Naive thymus-derived CD4-positive, alpha-beta T cell (primary cell): ENCODE measurements at regions not wholly inside any gene's neighbourhood (a gene's known extent, or its start where the extent isn't known, plus 50 kb on each side); places are given as distances from the start of the nearest gene placed in this dataset.

Experiments
- ATAC-seq: fragments of 150-1000 bp; cut with Tn5 transposase; 2 replicates; pipeline ENCODE4 v1.10.0; 2021; ENCODE audit warnings: mild to moderate bottlenecking, moderate library complexity
- CTCF ChIA-PET: fragments of 350-600 bp; sonication (Branson Sonifier 250); formaldehyde crosslinking; loops from one replicate; lab custom pipeline; 2021; ENCODE audit warnings: antibody characterized with exemption; lab: Charles Lee
- POLR2A ChIA-PET: fragments of 350-600 bp; sonication (Branson Sonifier 250); formaldehyde crosslinking; loops from one replicate; lab custom pipeline; 2021; ENCODE audit warnings: antibody characterized with exemption, inconsistent platforms; lab: Charles Lee
- DNase-seq, 9 donors: peaks; one replicate each; pipeline versions ENCODE4 v3.0.0 to v3.0.0-alpha.2; 2020 to 2022; ENCODE audit warnings: mixed read lengths in 1 of 9
- H3K27ac ChIP-seq: one replicate; pipeline ENCODE4 v1.7.0; 2013; ENCODE audit warnings: mild to moderate bottlenecking, low read depth, low read length, moderate library complexity
- H3K27me3 ChIP-seq, 2 donors: one replicate each; pipeline ENCODE4 v1.7.0; 2013; ENCODE audit warnings: low read length in 2 of 2, mild to moderate bottlenecking in 2 of 2, moderate library complexity in 2 of 2; ENCODE audit not compliant: control insufficient read depth in 2 of 2, insufficient read depth in 2 of 2
- H3K36me3 ChIP-seq, 3 experiments: 1 replicate in 2 of 3; 2 replicates in 1 of 3; pipeline ENCODE4 v1.7.0; 2013; ENCODE audit warnings: low read length in 3 of 3, mild to moderate bottlenecking in 3 of 3, moderate library complexity in 1 of 3; ENCODE audit not compliant: insufficient read depth in 3 of 3, control insufficient read depth in 2 of 3
- H3K4me1 ChIP-seq, 2 donors: one replicate each; pipeline ENCODE4 v1.7.0; 2013; ENCODE audit warnings: low read length in 2 of 2, mild to moderate bottlenecking in 2 of 2, moderate library complexity in 1 of 2; ENCODE audit not compliant: control insufficient read depth in 2 of 2, insufficient read depth in 2 of 2
- H3K4me3 ChIP-seq: 2 replicates; pipeline ENCODE4 v1.7.0; 2013; ENCODE audit warnings: mild to moderate bottlenecking, low read length
- H3K9me3 ChIP-seq, 3 experiments: 1 replicate in 2 of 3; 2 replicates in 1 of 3; pipeline ENCODE4 v1.7.0; 2013; ENCODE audit warnings: low read length in 3 of 3; ENCODE audit not compliant: control insufficient read depth in 2 of 3
- H3K27ac Mint-ChIP-seq, 9 donors: one replicate each; pipeline ENCODE4 v1.8.0; 2020 to 2022; ENCODE audit warnings: mixed read lengths in 9 of 9, mild to moderate bottlenecking in 8 of 9, moderate library complexity in 5 of 9, inconsistent platforms in 2 of 9
- H3K27me3 Mint-ChIP-seq, 5 donors: one replicate each; pipeline ENCODE4 v1.8.0; 2021 to 2022; ENCODE audit warnings: mixed read lengths in 5 of 5, mild to moderate bottlenecking in 1 of 5
- H3K36me3 Mint-ChIP-seq, 5 donors: one replicate each; pipeline ENCODE4 v1.8.0; 2020 to 2022; ENCODE audit warnings: mixed read lengths in 5 of 5, mild to moderate bottlenecking in 3 of 5, inconsistent platforms in 1 of 5
- H3K4me1 Mint-ChIP-seq, 7 donors: one replicate each; pipeline ENCODE4 v1.8.0; 2020 to 2022; ENCODE audit warnings: mixed read lengths in 7 of 7, mild to moderate bottlenecking in 3 of 7, inconsistent platforms in 1 of 7
- H3K4me3 Mint-ChIP-seq, 10 donors: one replicate each; pipeline ENCODE4 v1.8.0; 2020 to 2022; ENCODE audit warnings: mild to moderate bottlenecking in 10 of 10, mixed read lengths in 10 of 10, moderate library complexity in 6 of 10, inconsistent platforms in 2 of 10
- H3K9me3 Mint-ChIP-seq, 11 donors: one replicate each; pipeline ENCODE4 v1.8.0; 2020 to 2022; ENCODE audit warnings: mixed read lengths in 11 of 11, mild to moderate bottlenecking in 4 of 11, inconsistent platforms in 1 of 11, moderate library complexity in 1 of 11
- intact Hi-C, 2 donors: fragments of 100-400 bp; cut with micrococcal nuclease; formaldehyde crosslinking; loops; one replicate each; pipeline ENCODE4 v1.15.1; 2023

GRCh38 chr9:108095496-108095895, 605.9 kb upstream of the KLF4 start:
- peaks cover 0 to under 1% (median 0%) of the 10 kb centered on the region in 5 donors for H3K27me3 Mint-ChIP-seq
- ATAC-seq, result no peak
- intact Hi-C loops, result no loop called here
- POLR2A ChIA-PET, result no interaction called here
- no peak overlapping the region for H3K4me3 Mint-ChIP-seq
- no peaks in the 10 kb centered on the region for H3K27me3 ChIP-seq
- no peak overlapping the region for H3K27ac Mint-ChIP-seq
- H3K4me1 ChIP-seq, result no peaks in the 10 kb centered on the region
- no peaks in the 10 kb centered on the region for H3K36me3 ChIP-seq
- CTCF ChIA-PET, result no interaction called here
- peaks cover 0 to 15% (median 2%) of the 10 kb centered on the region in 11 donors for H3K9me3 Mint-ChIP-seq
- no peak for DNase-seq
- H3K36me3 Mint-ChIP-seq, result no peaks in the 10 kb centered on the region
- H3K4me1 Mint-ChIP-seq, result no peaks in the 10 kb centered on the region
- H3K27ac ChIP-seq, result no peak overlapping the region
- H3K9me3 ChIP-seq, result no peaks in the 10 kb centered on the region
- no peak overlapping the region for H3K4me3 ChIP-seq

- Histone ChIP-seq H3K4me3 (no peak overlapping the region), H3K9me3 (no peaks in the 10 kb centered on the region), H3K27ac (no peak overlapping the region), H3K27me3 (no peaks in the 10 kb centered on the region), H3K4me1 (no peaks in the 10 kb centered on the region), H3K36me3 (no peaks in the 10 kb centered on the region)
- intact Hi-C loops, result no loop called here
- DNase-seq (no peak), ATAC-seq (no peak)
- no peaks in the 10 kb centered on the region for H3K27me3 Mint-ChIP-seq
- CTCF ChIA-PET, result no interaction called here
- no peaks in the 10 kb centered on the region for H3K36me3 Mint-ChIP-seq
- no peak overlapping the region for H3K27ac Mint-ChIP-seq
- POLR2A ChIA-PET, result no interaction called here
- peaks cover 0 to 15% (median 4%) of the 10 kb centered on the region in 11 donors for H3K9me3 Mint-ChIP-seq
- H3K4me1 Mint-ChIP-seq, result no peaks in the 10 kb centered on the region
- no peak overlapping the region for H3K4me3 Mint-ChIP-seq
Observed at GRCh38 chr9:108094676-108094993, 605.1 kb upstream of the KLF4 start.

- H3K9me3 ChIP-seq, result no peaks in the 10 kb centered on the region
- H3K4me1 ChIP-seq, result no peaks in the 10 kb centered on the region
- DNase-seq (no peak), ATAC-seq (no peak)
- Mint-ChIP-seq H3K27me3 (no peaks in the 10 kb centered on the region), H3K4me3 (no peak overlapping the region), H3K4me1 (peaks cover 0 to 4% (median 0%) of the 10 kb centered on the region in 7 donors), H3K27ac (no peak overlapping the region), H3K9me3 (peaks cover 0 to 15% (median 5%) of the 10 kb centered on the region in 11 donors), H3K36me3 (no peaks in the 10 kb centered on the region)
- no peak overlapping the region for H3K4me3 ChIP-seq
- H3K36me3 ChIP-seq, result no peaks in the 10 kb centered on the region
- no peaks in the 10 kb centered on the region for H3K27me3 ChIP-seq
- intact Hi-C loops, result no loop called here
- H3K27ac ChIP-seq, result no peak overlapping the region
- CTCF ChIA-PET, result no interaction called here
- POLR2A ChIA-PET, result no interaction called here
Observed at GRCh38 chr9:108093773-108094675, 604.5 kb upstream of the KLF4 start.

- no peak overlapping the region for H3K27ac Mint-ChIP-seq
- no peaks in the 10 kb centered on the region for H3K4me1 ChIP-seq
- H3K36me3 ChIP-seq, result no peaks in the 10 kb centered on the region
- H3K4me3 ChIP-seq, result no peak overlapping the region
- H3K4me3 Mint-ChIP-seq, result no peak overlapping the region
- H3K36me3 Mint-ChIP-seq, result no peaks in the 10 kb centered on the region
- H3K27me3 Mint-ChIP-seq, result no peaks in the 10 kb centered on the region
- DNase-seq (no peak), ATAC-seq (no peak)
- H3K9me3 Mint-ChIP-seq, result peaks cover 0 to 19% (median 9%) of the 10 kb centered on the region in 11 donors
- no peaks in the 10 kb centered on the region for H3K9me3 ChIP-seq
- peaks cover 0 to 6% (median 0%) of the 10 kb centered on the region in 7 donors for H3K4me1 Mint-ChIP-seq
- intact Hi-C loops, result no loop called here
- CTCF ChIA-PET, result no interaction called here
- no peaks in the 10 kb centered on the region for H3K27me3 ChIP-seq
- H3K27ac ChIP-seq, result no peak overlapping the region
- POLR2A ChIA-PET, result no interaction called here
Observed at GRCh38 chr9:108088916-108089315, 599.3 kb upstream of the KLF4 start.

GRCh38 chr9:108087781-108088180, 598.2 kb upstream of the KLF4 start:
- no peaks in the 10 kb centered on the region for H3K9me3 ChIP-seq
- no peaks in the 10 kb centered on the region for H3K36me3 Mint-ChIP-seq
- no peaks in the 10 kb centered on the region for H3K27me3 ChIP-seq
- ChIA-PET POLR2A (no interaction called here), CTCF (no interaction called here)
- H3K4me1 Mint-ChIP-seq, result peaks cover 0 to 6% (median 0%) of the 10 kb centered on the region in 7 donors
- H3K4me3 Mint-ChIP-seq, result no peak overlapping the region
- H3K4me1 ChIP-seq, result no peaks in the 10 kb centered on the region
- no peaks in the 10 kb centered on the region for H3K27me3 Mint-ChIP-seq
- intact Hi-C loops, result no loop called here
- H3K9me3 Mint-ChIP-seq, result peaks cover 0 to 19% (median 9%) of the 10 kb centered on the region in 11 donors
- no peak overlapping the region for H3K27ac ChIP-seq
- H3K36me3 ChIP-seq, result no peaks in the 10 kb centered on the region
- no peak for DNase-seq
- ATAC-seq, result no peak
- no peak overlapping the region for H3K4me3 ChIP-seq
- no peak overlapping the region for H3K27ac Mint-ChIP-seq

- Histone ChIP-seq H3K4me3 (no peak overlapping the region), H3K9me3 (no peaks in the 10 kb centered on the region), H3K27me3 (no peaks in the 10 kb centered on the region), H3K4me1 (no peaks in the 10 kb centered on the region), H3K27ac (no peak overlapping the region), H3K36me3 (no peaks in the 10 kb centered on the region)
- Mint-ChIP-seq H3K27me3 (no peaks in the 10 kb centered on the region), H3K4me3 (no peak overlapping the region), H3K36me3 (no peaks in the 10 kb centered on the region), H3K4me1 (peaks cover 0 to 6% (median 0%) of the 10 kb centered on the region in 7 donors), H3K27ac (no peak overlapping the region), H3K9me3 (peaks cover 0 to 19% (median 8%) of the 10 kb centered on the region in 11 donors)
- ChIA-PET CTCF (no interaction called here), POLR2A (no interaction called here)
- ATAC-seq (no peak), DNase-seq (no peak)
- intact Hi-C loops, result no loop called here
Observed at GRCh38 chr9:108086624-108087023, 597.1 kb upstream of the KLF4 start.

- no peak overlapping the region for H3K27ac Mint-ChIP-seq
Observed at GRCh38 chr9:108085294-108085693, 595.7 kb upstream of the KLF4 start.

More at GRCh38 chr9:108085294-108085693, 595.7 kb upstream of the KLF4 start:
- Histone ChIP-seq H3K4me1 (no peaks in the 10 kb centered on the region), H3K9me3 (no peaks in the 10 kb centered on the region), H3K27me3 (no peaks in the 10 kb centered on the region), H3K27ac (no peak overlapping the region), H3K4me3 (no peak overlapping the region), H3K36me3 (no peaks in the 10 kb centered on the region)
- CTCF ChIA-PET, result no interaction called here
- H3K4me1 Mint-ChIP-seq, result peaks cover 0 to 6% (median 0%) of the 10 kb centered on the region in 7 donors
- DNase-seq (no peak), ATAC-seq (no peak)
- H3K36me3 Mint-ChIP-seq, result no peaks in the 10 kb centered on the region
- peaks cover 0 to 19% (median 7%) of the 10 kb centered on the region in 11 donors for H3K9me3 Mint-ChIP-seq
- intact Hi-C loops, result no loop called here
- no peak overlapping the region for H3K4me3 Mint-ChIP-seq
- POLR2A ChIA-PET, result no interaction called here
- no peaks in the 10 kb centered on the region for H3K27me3 Mint-ChIP-seq
